C4-2B (cell line): ENCODE measurements at regions not wholly inside any gene's neighbourhood (a gene's known extent, or its start where the extent isn't known, plus 50 kb on each side); places are given as distances from the start of the nearest gene placed in this dataset.

ENCODE experiments used
- H3K27ac ChIP-seq: fragments of 450-650 bp; 2 replicates; pipeline ENCODE4 v1.5.1; 2017
- ZFX ChIP-seq: fragments of 450-650 bp; IDR thresholded peaks from 2 replicates; pipeline ENCODE4 v1.6.1; 2017
- TF ChIP-seq, protein P1 (sequence below): fragments of 450-650 bp; conservative IDR thresholded peaks from 2 replicates; pipeline ENCODE4 v1.5.1; 2017; ENCODE audit warnings: mild to moderate bottlenecking

GRCh38 chr16:49048557-49048956 lies 233.1 kb downstream of the CBLN1 start:
- no peak for TF ChIP-seq ZFX
- TF ChIP-seq, protein P1, sequence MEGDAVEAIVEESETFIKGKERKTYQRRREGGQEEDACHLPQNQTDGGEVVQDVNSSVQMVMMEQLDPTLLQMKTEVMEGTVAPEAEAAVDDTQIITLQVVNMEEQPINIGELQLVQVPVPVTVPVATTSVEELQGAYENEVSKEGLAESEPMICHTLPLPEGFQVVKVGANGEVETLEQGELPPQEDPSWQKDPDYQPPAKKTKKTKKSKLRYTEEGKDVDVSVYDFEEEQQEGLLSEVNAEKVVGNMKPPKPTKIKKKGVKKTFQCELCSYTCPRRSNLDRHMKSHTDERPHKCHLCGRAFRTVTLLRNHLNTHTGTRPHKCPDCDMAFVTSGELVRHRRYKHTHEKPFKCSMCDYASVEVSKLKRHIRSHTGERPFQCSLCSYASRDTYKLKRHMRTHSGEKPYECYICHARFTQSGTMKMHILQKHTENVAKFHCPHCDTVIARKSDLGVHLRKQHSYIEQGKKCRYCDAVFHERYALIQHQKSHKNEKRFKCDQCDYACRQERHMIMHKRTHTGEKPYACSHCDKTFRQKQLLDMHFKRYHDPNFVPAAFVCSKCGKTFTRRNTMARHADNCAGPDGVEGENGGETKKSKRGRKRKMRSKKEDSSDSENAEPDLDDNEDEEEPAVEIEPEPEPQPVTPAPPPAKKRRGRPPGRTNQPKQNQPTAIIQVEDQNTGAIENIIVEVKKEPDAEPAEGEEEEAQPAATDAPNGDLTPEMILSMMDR, result no peak
- no peak overlapping the region for H3K27ac ChIP-seq

DNA sequence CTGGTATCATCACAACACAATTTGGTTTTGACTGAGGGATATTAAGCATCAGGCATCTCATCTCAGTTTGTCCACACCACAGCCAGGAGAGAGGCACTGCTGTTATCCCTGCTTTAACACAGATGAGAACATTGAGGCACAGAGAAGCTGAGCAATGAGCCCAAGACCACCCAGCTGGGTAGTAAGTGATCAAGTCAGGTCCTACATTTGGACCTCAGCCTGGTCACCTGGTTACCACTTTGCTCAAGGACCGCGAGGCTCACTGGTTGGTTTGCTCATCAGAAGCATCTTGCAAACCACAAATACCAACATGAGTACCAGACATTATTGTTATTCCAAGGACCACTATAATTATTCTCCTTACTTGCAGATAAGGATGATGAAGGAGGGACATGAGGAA lies 245.5 kb downstream of the CBLN1 start:
- TF ChIP-seq ZFX, result no peak
- TF ChIP-seq, protein P1, result no peak
- H3K27ac ChIP-seq, result no peak overlapping the region

DNA sequence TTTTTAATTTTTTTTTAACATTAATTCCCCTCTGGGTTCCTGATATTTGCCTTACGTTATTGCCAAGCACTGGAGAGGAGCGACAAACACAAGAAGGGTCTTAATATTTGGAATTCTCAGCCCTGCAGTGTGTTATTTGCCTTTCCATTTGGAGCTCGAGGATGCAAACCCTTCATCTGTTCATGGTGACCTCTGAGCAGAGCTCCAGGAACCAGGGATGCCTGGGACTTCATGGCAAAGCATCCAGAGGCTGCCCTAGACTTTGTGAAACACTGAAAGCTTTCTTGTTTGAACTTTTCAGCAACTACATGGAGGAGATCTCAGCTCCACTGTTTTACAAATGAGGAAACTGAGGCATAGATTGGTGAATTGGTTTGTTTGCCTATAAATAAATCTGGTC lies 254.2 kb downstream of the CBLN1 start:
- TF ChIP-seq, protein P1, result no peak
- no peak for TF ChIP-seq ZFX
- no peak overlapping the region for H3K27ac ChIP-seq

DNA sequence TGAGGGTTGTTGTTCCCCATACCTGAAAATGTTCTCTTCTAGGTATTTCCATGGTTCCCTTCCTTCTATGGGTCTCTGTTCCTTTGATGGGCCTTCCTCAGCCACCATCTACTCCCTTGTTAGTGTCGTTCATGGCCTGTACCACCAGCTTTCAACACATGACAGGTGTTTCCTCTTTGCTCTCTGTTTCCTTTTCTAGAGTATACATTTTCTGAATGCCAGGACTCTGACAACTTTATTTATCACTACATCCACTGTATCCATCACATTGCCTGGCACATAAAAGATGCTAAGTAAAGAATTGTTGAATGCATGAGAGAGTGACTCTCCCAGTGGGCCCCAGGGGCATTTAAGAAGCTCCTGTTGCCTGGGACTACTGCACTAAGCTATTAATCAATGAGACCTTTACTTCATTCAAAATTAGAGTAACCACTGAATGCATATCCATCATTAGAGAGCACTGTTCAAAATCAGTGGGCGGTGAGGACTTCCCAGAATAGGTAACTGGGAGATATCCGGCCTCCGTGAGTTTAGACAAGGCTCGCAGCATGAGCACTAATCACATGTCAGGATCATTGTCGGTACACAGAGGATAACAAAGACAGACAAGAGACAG lies 255.0 kb downstream of the CBLN1 start:
- no peak overlapping the region for H3K27ac ChIP-seq
- TF ChIP-seq ZFX, result no peak
- TF ChIP-seq, protein P1, result no peak

DNA sequence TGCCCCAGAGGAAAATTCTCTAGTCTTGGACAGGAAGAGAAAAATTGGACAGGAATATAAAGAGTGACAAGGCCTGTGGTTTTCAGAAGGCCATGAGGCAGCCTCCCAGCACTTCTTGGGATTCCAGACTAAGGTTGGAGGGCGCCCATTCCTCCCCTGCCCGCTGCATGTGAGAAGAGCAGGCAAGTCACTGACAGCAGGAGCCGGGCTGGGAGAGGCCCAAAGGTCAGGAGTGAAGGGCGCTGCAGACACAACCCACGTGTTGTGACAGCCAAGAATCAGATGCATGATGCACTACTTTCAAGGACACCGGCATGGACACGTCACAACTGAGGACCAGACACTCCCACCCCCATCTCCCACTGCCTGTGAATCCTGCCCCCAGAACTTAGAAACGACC lies 256.7 kb downstream of the CBLN1 start:
- TF ChIP-seq ZFX, result no peak
- TF ChIP-seq, protein P1, result no peak
- H3K27ac ChIP-seq, result no peak overlapping the region

GRCh38 chr16:49024016-49024415 lies 257.6 kb downstream of the CBLN1 start:
- TF ChIP-seq, protein P1, result no peak
- no peak overlapping the region for H3K27ac ChIP-seq

- no peak for TF ChIP-seq ZFX
- TF ChIP-seq, protein P1, result no peak
- H3K27ac ChIP-seq, result no peak overlapping the region
Observed at GRCh38 chr16:49023050-49023449, 258.6 kb downstream of the CBLN1 start.
